Progenitor cell of endocrine pancreas (in vitro differentiated cells): ENCODE measurements at regions not wholly inside any gene's neighbourhood (a gene's known extent, or its start where the extent isn't known, plus 50 kb on each side); places are given as distances from the start of the nearest gene placed in this dataset.

Experiments
- DNase-seq: peaks from one replicate; pipeline ENCODE4 v3.0.0; 2021; ENCODE audit warnings: low spot score; ENCODE audit not compliant: unreplicated experiment
- H3K27ac Mint-ChIP-seq: 2 replicates; pipeline ENCODE4 v1.8.0; 2021; ENCODE audit warnings: mild to moderate bottlenecking, moderate library complexity, mixed read lengths
- H3K27me3 Mint-ChIP-seq: 2 replicates; pipeline ENCODE4 v1.8.0; 2021; ENCODE audit warnings: mixed read lengths
- H3K36me3 Mint-ChIP-seq: 2 replicates; pipeline ENCODE4 v1.8.0; 2022; ENCODE audit warnings: mixed read lengths; ENCODE audit not compliant: insufficient read depth
- H3K4me1 Mint-ChIP-seq: 2 replicates; pipeline ENCODE4 v1.8.0; 2021; ENCODE audit warnings: low read depth, mixed read lengths
- H3K4me3 Mint-ChIP-seq: 2 replicates; pipeline ENCODE4 v1.8.0; 2021; ENCODE audit warnings: low read depth, mild to moderate bottlenecking, moderate library complexity, mixed read lengths
- H3K9me3 Mint-ChIP-seq: 2 replicates; pipeline ENCODE4 v1.8.0; 2021; ENCODE audit warnings: low read depth, mixed read lengths
- TF ChIP-seq, protein P1 (sequence below): fragments of 200-600 bp; sonication (generic); IDR thresholded peaks from one replicate; pipeline ENCODE4 v1.5.0; 2021; ENCODE audit warnings: antibody characterized with exemption, mild to moderate bottlenecking; ENCODE audit not compliant: unreplicated experiment

DNA sequence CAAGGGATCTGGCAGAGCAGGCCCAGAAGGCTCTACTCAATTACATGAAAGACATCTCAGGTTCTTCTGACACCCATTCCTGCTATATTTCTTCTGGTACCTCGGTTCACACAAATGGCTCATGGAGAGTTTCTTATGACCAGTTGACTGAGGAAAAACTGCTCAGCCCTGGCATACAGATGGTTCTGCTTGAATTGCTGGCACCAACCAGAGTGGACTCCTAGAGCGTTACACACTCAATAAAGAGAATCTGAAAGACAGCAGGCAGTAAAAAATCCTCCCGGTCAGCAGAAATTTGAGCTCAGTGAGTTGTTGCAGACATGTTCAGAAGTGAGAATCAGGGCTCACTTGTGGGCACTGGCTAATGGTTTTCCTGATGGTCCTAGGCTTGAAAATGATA, 434.4 kb downstream of the TCERG1L start:
- H3K9me3 Mint-ChIP-seq, result no peaks in the 10 kb centered on the region

DNA sequence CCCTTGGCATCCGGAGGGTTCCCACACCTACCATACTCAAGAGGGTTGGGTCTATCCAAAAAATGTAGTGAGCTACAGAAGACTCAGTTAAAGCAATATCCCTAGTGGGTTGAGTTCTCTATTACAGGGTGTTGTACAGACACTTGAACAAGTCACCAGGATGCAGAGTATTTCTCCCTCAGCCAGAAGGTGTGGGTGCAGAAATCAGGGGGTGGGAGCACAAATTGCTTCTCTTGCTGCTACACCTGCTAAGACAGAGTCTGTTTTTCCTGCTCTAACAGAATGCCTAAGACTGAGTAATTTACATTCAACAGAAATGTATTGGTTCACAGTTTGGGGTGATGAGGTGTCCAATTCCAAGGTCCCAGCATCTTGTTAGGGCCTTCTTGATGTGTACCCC, 433.4 kb downstream of the TCERG1L start:
- TF ChIP-seq, protein P1, sequence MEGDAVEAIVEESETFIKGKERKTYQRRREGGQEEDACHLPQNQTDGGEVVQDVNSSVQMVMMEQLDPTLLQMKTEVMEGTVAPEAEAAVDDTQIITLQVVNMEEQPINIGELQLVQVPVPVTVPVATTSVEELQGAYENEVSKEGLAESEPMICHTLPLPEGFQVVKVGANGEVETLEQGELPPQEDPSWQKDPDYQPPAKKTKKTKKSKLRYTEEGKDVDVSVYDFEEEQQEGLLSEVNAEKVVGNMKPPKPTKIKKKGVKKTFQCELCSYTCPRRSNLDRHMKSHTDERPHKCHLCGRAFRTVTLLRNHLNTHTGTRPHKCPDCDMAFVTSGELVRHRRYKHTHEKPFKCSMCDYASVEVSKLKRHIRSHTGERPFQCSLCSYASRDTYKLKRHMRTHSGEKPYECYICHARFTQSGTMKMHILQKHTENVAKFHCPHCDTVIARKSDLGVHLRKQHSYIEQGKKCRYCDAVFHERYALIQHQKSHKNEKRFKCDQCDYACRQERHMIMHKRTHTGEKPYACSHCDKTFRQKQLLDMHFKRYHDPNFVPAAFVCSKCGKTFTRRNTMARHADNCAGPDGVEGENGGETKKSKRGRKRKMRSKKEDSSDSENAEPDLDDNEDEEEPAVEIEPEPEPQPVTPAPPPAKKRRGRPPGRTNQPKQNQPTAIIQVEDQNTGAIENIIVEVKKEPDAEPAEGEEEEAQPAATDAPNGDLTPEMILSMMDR, result no peak
- H3K27me3 Mint-ChIP-seq, result peaks cover 9% of the 10 kb centered on the region
- no peaks in the 10 kb centered on the region for H3K4me1 Mint-ChIP-seq
- no peaks in the 10 kb centered on the region for H3K36me3 Mint-ChIP-seq
- no peak overlapping the region for H3K27ac Mint-ChIP-seq
- H3K9me3 Mint-ChIP-seq, result no peaks in the 10 kb centered on the region
- DNase-seq, result no peak
- H3K4me3 Mint-ChIP-seq, result no peak overlapping the region

More for the DNA sequence above, 434.4 kb downstream of the TCERG1L start:
- Mint-ChIP-seq H3K4me3 (no peak overlapping the region), H3K36me3 (no peaks in the 10 kb centered on the region), H3K27ac (no peak overlapping the region), H3K4me1 (no peaks in the 10 kb centered on the region), H3K27me3 (peaks cover 10% of the 10 kb centered on the region)
- TF ChIP-seq, protein P1, result no peak
- no peak for DNase-seq

DNA sequence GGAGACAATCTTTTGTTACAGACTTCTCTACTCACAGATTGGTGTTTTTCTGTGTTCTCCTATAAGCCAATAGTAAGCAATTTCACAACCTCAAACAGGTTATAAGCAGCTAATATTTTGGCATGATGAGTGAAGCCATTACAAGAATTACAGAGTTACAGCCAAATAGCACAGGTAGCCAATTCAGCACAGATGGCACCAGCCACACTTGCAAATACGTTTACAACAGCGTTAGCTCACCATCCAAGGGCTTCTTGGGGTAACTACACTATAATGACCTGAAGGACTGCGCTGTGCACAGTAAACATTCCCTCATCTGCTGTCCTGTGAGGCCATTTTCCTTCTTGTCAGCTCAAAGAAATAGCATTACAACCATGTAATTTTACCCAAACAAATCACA, 428.6 kb downstream of the TCERG1L start:
- no peak for DNase-seq
- Mint-ChIP-seq H3K9me3 (no peaks in the 10 kb centered on the region), H3K4me3 (no peak overlapping the region), H3K27ac (no peak overlapping the region), H3K36me3 (no peaks in the 10 kb centered on the region), H3K27me3 (peaks cover 2% of the 10 kb centered on the region), H3K4me1 (no peaks in the 10 kb centered on the region)
- TF ChIP-seq, protein P1, result no peak

DNA sequence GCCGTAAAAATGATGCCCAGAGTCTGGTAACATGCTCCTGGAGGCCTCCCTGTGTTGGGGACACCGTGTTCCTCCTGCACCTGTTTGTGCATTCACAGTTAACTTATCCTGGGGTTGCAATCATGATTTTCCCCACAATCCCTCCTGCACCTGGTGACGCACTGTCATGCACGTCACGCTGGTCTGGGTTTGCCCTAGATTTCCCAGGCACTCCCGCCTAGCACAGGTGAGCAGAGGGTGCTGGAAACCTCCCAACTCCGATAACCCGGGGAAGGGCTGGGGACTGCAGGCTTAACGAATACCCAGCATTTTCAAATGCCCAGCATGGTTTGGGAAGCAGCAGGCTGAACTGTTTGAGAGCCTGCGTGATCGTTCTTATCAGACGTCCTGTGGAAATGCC, 427.1 kb downstream of the TCERG1L start:
- Mint-ChIP-seq H3K36me3 (no peaks in the 10 kb centered on the region), H3K27me3 (peaks cover 2% of the 10 kb centered on the region), H3K9me3 (no peaks in the 10 kb centered on the region), H3K4me1 (no peaks in the 10 kb centered on the region), H3K27ac (no peak overlapping the region), H3K4me3 (no peak overlapping the region)
- DNase-seq, result no peak
- TF ChIP-seq, protein P1, result no peak

DNA sequence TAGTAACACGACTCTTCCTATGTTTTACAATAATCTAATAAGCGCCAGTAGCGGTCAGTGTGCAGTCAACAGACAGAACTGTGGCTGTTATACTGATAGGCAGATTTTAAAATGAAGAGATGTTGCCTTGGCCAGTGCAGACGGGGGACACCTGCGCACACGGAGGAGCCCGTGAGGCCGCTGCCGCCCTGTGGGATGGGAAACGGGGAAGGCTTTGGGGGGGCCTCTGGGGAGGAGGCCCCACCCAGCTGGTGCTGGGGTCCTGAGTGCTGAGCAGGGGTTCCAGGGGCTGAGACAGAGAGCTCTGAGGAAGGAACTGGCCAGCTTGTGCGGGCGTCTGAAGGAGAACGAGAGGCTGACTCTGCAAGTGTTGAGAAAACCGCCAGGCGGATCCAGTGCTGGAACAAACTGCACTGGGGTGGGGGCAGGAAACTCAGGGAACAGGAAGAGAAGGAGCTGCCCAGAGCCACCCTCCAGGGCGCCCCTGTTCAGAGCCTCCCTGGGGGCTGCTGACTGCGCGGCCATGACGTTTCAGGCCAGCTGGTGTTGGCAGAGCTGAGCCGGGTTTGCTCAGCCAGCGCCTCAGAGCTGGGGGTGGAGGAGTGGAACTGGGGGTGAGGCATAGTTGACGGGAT, 426.4 kb downstream of the TCERG1L start:
- Mint-ChIP-seq H3K36me3 (no peaks in the 10 kb centered on the region), H3K27ac (no peak overlapping the region), H3K4me1 (no peaks in the 10 kb centered on the region), H3K4me3 (no peak overlapping the region), H3K9me3 (no peaks in the 10 kb centered on the region), H3K27me3 (peaks cover 2% of the 10 kb centered on the region)
- no peak for DNase-seq
- TF ChIP-seq, protein P1, result no peak
